ENCODE measurements at regions not wholly inside any gene's neighbourhood (a gene's known extent, or its start where the extent isn't known, plus 50 kb on each side); places are given as distances from the start of the nearest gene placed in this dataset.

DNA sequence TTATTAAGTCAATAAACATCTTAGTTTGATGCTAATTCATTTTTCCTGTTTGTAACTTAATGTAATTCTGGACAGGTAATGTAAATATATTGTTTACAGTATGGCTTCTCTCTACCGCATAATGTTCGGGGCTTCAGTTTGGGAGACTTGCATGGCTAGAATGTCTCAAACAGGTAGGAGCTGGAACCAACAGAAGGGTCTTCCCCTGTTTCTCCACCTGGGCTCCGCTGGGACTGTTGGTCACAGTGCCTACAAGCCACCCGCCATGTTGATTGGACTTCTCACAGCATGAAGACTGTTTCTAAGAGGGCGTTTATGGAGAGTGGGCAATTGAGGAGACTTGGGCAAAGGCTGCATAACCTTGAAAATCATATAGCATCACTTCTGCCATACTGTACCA is 148.6 kb downstream of the UFM1 start:
- H3K4me3 ChIP-seq (ENCODE audit: low read depth, low read length), result no peak overlapping the region
- DNase-seq (ENCODE audit: low read depth), result no peak
- TF ChIP-seq, protein P1, sequence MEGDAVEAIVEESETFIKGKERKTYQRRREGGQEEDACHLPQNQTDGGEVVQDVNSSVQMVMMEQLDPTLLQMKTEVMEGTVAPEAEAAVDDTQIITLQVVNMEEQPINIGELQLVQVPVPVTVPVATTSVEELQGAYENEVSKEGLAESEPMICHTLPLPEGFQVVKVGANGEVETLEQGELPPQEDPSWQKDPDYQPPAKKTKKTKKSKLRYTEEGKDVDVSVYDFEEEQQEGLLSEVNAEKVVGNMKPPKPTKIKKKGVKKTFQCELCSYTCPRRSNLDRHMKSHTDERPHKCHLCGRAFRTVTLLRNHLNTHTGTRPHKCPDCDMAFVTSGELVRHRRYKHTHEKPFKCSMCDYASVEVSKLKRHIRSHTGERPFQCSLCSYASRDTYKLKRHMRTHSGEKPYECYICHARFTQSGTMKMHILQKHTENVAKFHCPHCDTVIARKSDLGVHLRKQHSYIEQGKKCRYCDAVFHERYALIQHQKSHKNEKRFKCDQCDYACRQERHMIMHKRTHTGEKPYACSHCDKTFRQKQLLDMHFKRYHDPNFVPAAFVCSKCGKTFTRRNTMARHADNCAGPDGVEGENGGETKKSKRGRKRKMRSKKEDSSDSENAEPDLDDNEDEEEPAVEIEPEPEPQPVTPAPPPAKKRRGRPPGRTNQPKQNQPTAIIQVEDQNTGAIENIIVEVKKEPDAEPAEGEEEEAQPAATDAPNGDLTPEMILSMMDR (IDR thresholded peaks at IDR 0.05; ENCODE audit: low read depth, low read length), result no peak
- no peak for TF ChIP-seq MYC (IDR thresholded peaks at IDR 0.05; ENCODE audit: low read depth, low read length)
- TF ChIP-seq, protein P2, sequence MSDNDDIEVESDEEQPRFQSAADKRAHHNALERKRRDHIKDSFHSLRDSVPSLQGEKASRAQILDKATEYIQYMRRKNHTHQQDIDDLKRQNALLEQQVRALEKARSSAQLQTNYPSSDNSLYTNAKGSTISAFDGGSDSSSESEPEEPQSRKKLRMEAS (IDR thresholded peaks at IDR 0.05; ENCODE audit: low read depth, low read length), result no peak
- TF ChIP-seq POLR2A (IDR thresholded peaks at IDR 0.05; ENCODE audit: extremely low read depth, insufficient read length), result no peak

DNA sequence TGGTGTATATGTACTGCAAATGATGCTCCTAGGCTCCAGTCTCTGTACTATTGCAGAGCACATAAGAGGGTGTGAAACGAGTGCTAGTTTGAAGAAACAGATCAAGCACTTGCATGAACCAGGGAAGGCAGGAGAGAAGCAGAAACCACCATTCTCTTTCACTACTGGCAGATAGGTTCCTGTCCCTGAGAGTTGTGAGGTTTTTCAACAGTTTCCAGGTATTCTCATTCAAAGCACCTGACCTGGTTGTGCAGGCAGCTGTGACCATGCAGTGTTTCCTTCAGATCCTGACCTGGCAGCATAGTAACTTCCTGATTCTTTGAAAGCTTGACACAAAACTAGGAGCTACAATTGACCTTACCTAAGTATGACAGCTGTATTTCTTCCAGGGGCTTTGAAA is 164.9 kb downstream of the UFM1 start:
- no peak for DNase-seq (ENCODE audit: low read depth)
- no peak overlapping the region for H3K4me3 ChIP-seq (ENCODE audit: low read depth, low read length)
- TF ChIP-seq POLR2A (IDR thresholded peaks at IDR 0.05; ENCODE audit: extremely low read depth, insufficient read length) (no peak), MYC (IDR thresholded peaks at IDR 0.05; ENCODE audit: low read depth, low read length) (no peak)
- TF ChIP-seq, protein P1 (IDR thresholded peaks at IDR 0.05; ENCODE audit: low read depth, low read length), result no peak
- TF ChIP-seq, protein P2 (IDR thresholded peaks at IDR 0.05; ENCODE audit: low read depth, low read length), result no peak

DNA sequence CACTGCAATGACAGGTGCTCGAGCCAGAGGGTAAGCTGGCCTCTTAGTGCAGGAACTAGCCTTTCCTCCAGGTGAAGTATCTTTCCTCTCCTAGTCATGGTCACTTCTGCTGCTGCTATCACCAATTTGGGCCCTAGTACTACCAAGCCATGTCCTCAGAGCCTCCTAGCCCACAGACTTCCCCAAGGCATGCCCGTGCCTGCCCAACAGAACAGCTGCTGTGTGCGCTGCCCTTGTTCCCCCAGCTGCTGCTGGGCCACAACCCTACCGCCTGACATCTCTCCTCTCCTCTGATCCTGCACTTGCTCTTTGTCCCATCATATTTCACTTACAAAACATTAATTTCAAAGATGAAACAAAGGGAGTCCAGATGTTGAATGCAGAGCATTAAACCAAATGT is 168.5 kb upstream of the FREM2 start:
- TF ChIP-seq POLR2A (IDR thresholded peaks at IDR 0.05; ENCODE audit: extremely low read depth, insufficient read length) (no peak), MYC (IDR thresholded peaks at IDR 0.05; ENCODE audit: low read depth, low read length) (no peak)
- TF ChIP-seq, protein P1 (IDR thresholded peaks at IDR 0.05; ENCODE audit: low read depth, low read length), result no peak
- TF ChIP-seq, protein P2 (IDR thresholded peaks at IDR 0.05; ENCODE audit: low read depth, low read length), result no peak
- H3K4me3 ChIP-seq (ENCODE audit: low read depth, low read length), result no peak overlapping the region
- DNase-seq (ENCODE audit: low read depth), result no peak

DNA sequence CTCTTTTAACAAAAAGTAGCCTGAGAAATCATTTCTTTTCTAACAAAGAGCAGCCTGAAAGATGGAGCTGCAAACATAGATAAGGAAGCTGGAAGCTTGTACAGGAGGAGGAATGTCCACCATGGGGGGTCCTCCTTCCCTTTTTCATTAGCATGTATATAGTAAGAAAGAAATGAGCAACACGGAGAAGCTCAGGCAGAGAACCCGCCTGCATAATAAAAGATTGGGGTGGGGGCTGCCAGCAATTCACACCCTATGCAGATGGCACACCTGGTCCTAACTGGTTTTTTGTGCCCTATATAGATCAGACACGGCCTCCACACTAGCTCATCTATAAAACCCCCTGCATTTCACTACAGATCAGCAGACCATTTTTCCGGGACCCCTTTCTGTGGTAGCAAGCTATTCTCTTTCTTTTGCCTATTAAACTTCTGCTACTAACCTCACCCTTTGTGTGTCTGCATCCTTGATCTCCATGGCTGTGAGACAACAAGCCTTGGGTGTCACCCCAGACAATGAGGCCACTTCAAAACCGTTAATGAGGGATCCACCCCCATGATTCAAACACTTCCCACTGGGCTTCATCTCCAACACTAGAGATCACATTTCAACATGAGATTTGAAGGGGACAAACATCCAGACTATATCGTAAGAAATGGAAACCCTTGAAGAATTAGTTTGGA is 167.5 kb upstream of the FREM2 start:
- H3K4me3 ChIP-seq (ENCODE audit: low read depth, low read length), result no peak overlapping the region
- DNase-seq (ENCODE audit: low read depth), result no peak
- TF ChIP-seq MYC (IDR thresholded peaks at IDR 0.05; ENCODE audit: low read depth, low read length) (no peak), POLR2A (IDR thresholded peaks at IDR 0.05; ENCODE audit: extremely low read depth, insufficient read length) (no peak)
- TF ChIP-seq, protein P2 (IDR thresholded peaks at IDR 0.05; ENCODE audit: low read depth, low read length), result no peak
- TF ChIP-seq, protein P1 (IDR thresholded peaks at IDR 0.05; ENCODE audit: low read depth, low read length), result no peak

DNA sequence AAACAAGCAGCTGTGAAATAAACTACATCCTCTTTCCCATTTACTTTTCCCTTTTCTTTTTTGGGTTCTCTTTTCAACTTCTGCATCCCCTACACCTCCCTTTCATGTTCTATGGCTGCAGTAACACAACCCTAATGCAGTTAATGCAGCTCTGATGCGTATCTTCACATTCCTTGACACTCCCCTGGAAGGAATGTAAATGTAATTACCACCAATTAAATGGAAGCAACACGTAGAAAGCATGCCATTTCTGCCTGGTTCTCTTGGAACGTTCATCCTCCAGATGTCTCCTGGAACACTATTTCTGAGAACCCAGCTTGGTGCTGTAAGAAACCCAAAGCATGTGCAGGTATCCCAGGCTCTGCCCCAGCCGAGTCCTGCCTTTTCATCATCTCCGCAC is 166.8 kb upstream of the FREM2 start:
- DNase-seq (ENCODE audit: low read depth), result no peak
- no peak overlapping the region for H3K4me3 ChIP-seq (ENCODE audit: low read depth, low read length)
- TF ChIP-seq, protein P1 (IDR thresholded peaks at IDR 0.05; ENCODE audit: low read depth, low read length), result no peak
- TF ChIP-seq POLR2A (IDR thresholded peaks at IDR 0.05; ENCODE audit: extremely low read depth, insufficient read length), result no peak
- no peak for TF ChIP-seq MYC (IDR thresholded peaks at IDR 0.05; ENCODE audit: low read depth, low read length)
- TF ChIP-seq, protein P2 (IDR thresholded peaks at IDR 0.05; ENCODE audit: low read depth, low read length), result no peak

All from NB4 (cell line).